HG02798 (cell line): ENCODE measurements at regions not wholly inside any gene's neighbourhood (a gene's known extent, or its start where the extent isn't known, plus 50 kb on each side); places are given as distances from the start of the nearest gene placed in this dataset.

Experiments
- ATAC-seq: cut with Tn5 transposase; IDR thresholded peaks from one replicate; pipeline ENCODE4 v1.9.1; 2021; ENCODE audit warnings: mild to moderate bottlenecking; ENCODE audit not compliant: unreplicated experiment, poor library complexity

- no peak for ATAC-seq
These were observed 461.8 kb downstream of the KIF4B start for GRCh38 chr5:155475318-155475717.

- no peak for ATAC-seq
These were observed 467.2 kb downstream of the KIF4B start for GRCh38 chr5:155480731-155481131.

GRCh38 chr5:155481182-155481581 lies 467.6 kb downstream of the KIF4B start:
- no peak for ATAC-seq

- no peak for ATAC-seq
These were observed 468.9 kb downstream of the KIF4B start for GRCh38 chr5:155482428-155482827.

- no peak for ATAC-seq
These were observed 471.8 kb downstream of the KIF4B start for GRCh38 chr5:155485386-155485785.

GRCh38 chr5:155489949-155490348 lies 476.4 kb downstream of the KIF4B start:
- ATAC-seq: no peak

- no peak for ATAC-seq
These were observed 478.6 kb downstream of the KIF4B start for GRCh38 chr5:155492191-155492590.

GRCh38 chr5:155504606-155505005 lies 491.1 kb downstream of the KIF4B start:
- ATAC-seq: no peak

GRCh38 chr5:155507363-155507762 lies 493.8 kb downstream of the KIF4B start:
- ATAC-seq: no peak

GRCh38 chr5:155508673-155509072 lies 495.1 kb downstream of the KIF4B start:
- no peak for ATAC-seq

- no peak for ATAC-seq
These were observed 498.8 kb downstream of the KIF4B start for GRCh38 chr5:155512329-155512728.

GRCh38 chr5:155514105-155514563 lies 500.6 kb downstream of the KIF4B start:
- ATAC-seq: no peak

GRCh38 chr5:155522540-155522939 lies 509.0 kb downstream of the KIF4B start:
- ATAC-seq: no peak

- ATAC-seq: no peak
These were observed 515.8 kb downstream of the KIF4B start for GRCh38 chr5:155529362-155529761.

- no peak for ATAC-seq
These were observed 516.5 kb downstream of the KIF4B start for GRCh38 chr5:155530046-155530445.

GRCh38 chr5:155532621-155533311 lies 519.2 kb downstream of the KIF4B start:
- ATAC-seq: no peak

- no peak for ATAC-seq
These were observed 526.5 kb downstream of the KIF4B start for GRCh38 chr5:155540000-155540595.

- ATAC-seq: no peak
These were observed 532.5 kb downstream of the KIF4B start for GRCh38 chr5:155546075-155546474.

GRCh38 chr5:155554500-155554899 lies 540.9 kb downstream of the KIF4B start:
- ATAC-seq: no peak

- ATAC-seq: no peak
These were observed 542.7 kb downstream of the KIF4B start for GRCh38 chr5:155556222-155556621.

- no peak for ATAC-seq
These were observed 543.1 kb downstream of the KIF4B start for GRCh38 chr5:155556700-155557099.

GRCh38 chr5:155562158-155562557 lies 548.6 kb downstream of the KIF4B start:
- ATAC-seq: no peak
